ENCODE measurements at regions not wholly inside any gene's neighbourhood (a gene's known extent, or its start where the extent isn't known, plus 50 kb on each side); places are given as distances from the start of the nearest gene placed in this dataset.
"Not testable (repeated sequence)": the region's sequence is repeated elsewhere in the genome, so short reads cannot be mapped to it uniquely, and the experiment has no call there.

GRCh38 chr3:69628951-69629350 is 110.3 kb upstream of the MITF start:
- H3K27me3 Mint-ChIP-seq (ENCODE audit: insufficient read depth, low read depth), result peaks cover 5% of the 10 kb centered on the region
- no peaks in the 10 kb centered on the region for H4K20me1 ChIP-seq (ENCODE audit: low read depth)
- no peaks in the 10 kb centered on the region for H3K4me1 ChIP-seq
- H3K4me1 Mint-ChIP-seq, result no peaks in the 10 kb centered on the region
- H3F3A ChIP-seq (ENCODE audit: low read depth), result no peaks in the 10 kb centered on the region
- no peak overlapping the region for H3K27ac Mint-ChIP-seq
- H3K36me3 ChIP-seq, result no peaks in the 10 kb centered on the region
- H3K4me3 ChIP-seq, result no peak overlapping the region
- no peaks in the 10 kb centered on the region for H3K27me3 ChIP-seq
- no peaks in the 10 kb centered on the region for H3K36me3 Mint-ChIP-seq
- no peak overlapping the region for H2AFZ ChIP-seq (replicated peaks)
- no peak overlapping the region for H3K9ac ChIP-seq
- no peak overlapping the region for H3K27ac ChIP-seq
- H3K4me2 ChIP-seq, result no peak overlapping the region
- TF ChIP-seq EZH2 (IDR thresholded peaks at IDR 0.05) (no peak), CTCF (IDR thresholded peaks at IDR 0.05) (no peak), EZH2phosphoT487 (IDR thresholded peaks at IDR 0.05) (no peak)
- no peaks in the 10 kb centered on the region for H3K79me2 ChIP-seq (ENCODE audit: low read depth)
- H3K9me3 Mint-ChIP-seq, result peaks cover 18% of the 10 kb centered on the region
- no peak for DNase-seq (ENCODE audit: low spot score)
- H3K9me3 ChIP-seq (ENCODE audit: low read depth), result peaks cover 5% of the 10 kb centered on the region
- H3K4me3 Mint-ChIP-seq, result no peak overlapping the region

GRCh38 chr3:69613286-69613685 is 126.0 kb upstream of the MITF start:
- peaks cover 38% of the 10 kb centered on the region for H3K4me1 ChIP-seq
- H3K36me3 ChIP-seq, result no peaks in the 10 kb centered on the region
- H3K9ac ChIP-seq, result no peak overlapping the region
- no peaks in the 10 kb centered on the region for H3K79me2 ChIP-seq (ENCODE audit: low read depth)
- no peak for TF ChIP-seq CTCF (IDR thresholded peaks at IDR 0.05)
- no peak for TF ChIP-seq EZH2 (IDR thresholded peaks at IDR 0.05)
- no peak for TF ChIP-seq EZH2phosphoT487 (IDR thresholded peaks at IDR 0.05)
- H3K4me3 ChIP-seq, result peak overlapping the region; percentile 1
- Mint-ChIP-seq H3K36me3 (peaks cover 6% of the 10 kb centered on the region), H3K27me3 (ENCODE audit: insufficient read depth, low read depth) (peaks cover 29% of the 10 kb centered on the region), H3K4me1 (peaks cover 30% of the 10 kb centered on the region), H3K4me3 (no peak overlapping the region), H3K9me3 (peaks cover 19% of the 10 kb centered on the region), H3K27ac (no peak overlapping the region)
- H3K27ac ChIP-seq, result peak overlapping the region; percentile 75
- no peaks in the 10 kb centered on the region for H3K27me3 ChIP-seq
- H3K9me3 ChIP-seq (ENCODE audit: low read depth), result peaks cover 6% of the 10 kb centered on the region
- peaks cover 23% of the 10 kb centered on the region for H3F3A ChIP-seq (ENCODE audit: low read depth)
- peak overlapping the region; percentile 63 for H3K4me2 ChIP-seq
- no peak overlapping the region for H2AFZ ChIP-seq (replicated peaks)
- no peaks in the 10 kb centered on the region for H4K20me1 ChIP-seq (ENCODE audit: low read depth)
- DNase-seq (ENCODE audit: low spot score), result no peak

- H3K4me2 ChIP-seq, result peak overlapping the region; percentile 63
- H2AFZ ChIP-seq (replicated peaks), result no peak overlapping the region
- H4K20me1 ChIP-seq (ENCODE audit: low read depth), result no peaks in the 10 kb centered on the region
- Mint-ChIP-seq H3K27me3 (ENCODE audit: insufficient read depth, low read depth) (peaks cover 29% of the 10 kb centered on the region), H3K36me3 (peaks cover 6% of the 10 kb centered on the region), H3K27ac (no peak overlapping the region), H3K9me3 (peaks cover 20% of the 10 kb centered on the region), H3K4me1 (peaks cover 30% of the 10 kb centered on the region), H3K4me3 (no peak overlapping the region)
- TF ChIP-seq EZH2phosphoT487 (IDR thresholded peaks at IDR 0.05) (peak; percentile 68), CTCF (IDR thresholded peaks at IDR 0.05) (no peak)
- H3K27ac ChIP-seq, result peak overlapping the region; percentile 75
- H3K36me3 ChIP-seq, result no peaks in the 10 kb centered on the region
- peak overlapping the region; percentile 3 for H3K4me3 ChIP-seq
- no peak overlapping the region for H3K9ac ChIP-seq
- H3F3A ChIP-seq (ENCODE audit: low read depth), result peaks cover 23% of the 10 kb centered on the region
- peak; percentile 88 for DNase-seq (ENCODE audit: low spot score)
- H3K27me3 ChIP-seq, result no peaks in the 10 kb centered on the region
- H3K79me2 ChIP-seq (ENCODE audit: low read depth), result no peaks in the 10 kb centered on the region
- peaks cover 6% of the 10 kb centered on the region for H3K9me3 ChIP-seq (ENCODE audit: low read depth)
- H3K4me1 ChIP-seq, result peaks cover 38% of the 10 kb centered on the region
These were observed 126.5 kb upstream of the MITF start for GRCh38 chr3:69612791-69613190.

- not testable (repeated sequence) for H3K4me3 Mint-ChIP-seq; H3K36me3 ChIP-seq; H4K20me1 ChIP-seq (ENCODE audit: low read depth); H3K4me2 ChIP-seq; H2AFZ ChIP-seq (replicated peaks); H3K36me3 Mint-ChIP-seq; H3K4me3 ChIP-seq; H3K9ac ChIP-seq; H3K9me3 ChIP-seq (ENCODE audit: low read depth); H3K27me3 ChIP-seq; H3K27ac ChIP-seq; H3K79me2 ChIP-seq (ENCODE audit: low read depth); DNase-seq (ENCODE audit: low spot score)
- Histone ChIP-seq H3K4me1 (peaks cover 34% of the 10 kb centered on the region), H3F3A (ENCODE audit: low read depth) (peaks cover 21% of the 10 kb centered on the region)
- Mint-ChIP-seq H3K4me1 (peaks cover 29% of the 10 kb centered on the region), H3K27me3 (ENCODE audit: insufficient read depth, low read depth) (peaks cover 41% of the 10 kb centered on the region), H3K9me3 (peaks cover 19% of the 10 kb centered on the region), H3K27ac (peak overlapping the region; percentile 48)
These were observed 129.7 kb upstream of the MITF start for GRCh38 chr3:69609566-69609965.

All from neural progenitor cell (in vitro differentiated cells).